Panc1 (cell line): ENCODE measurements at regions not wholly inside any gene's neighbourhood (a gene's known extent, or its start where the extent isn't known, plus 50 kb on each side); places are given as distances from the start of the nearest gene placed in this dataset.

Experiments used
- ATAC-seq: fragments of 200-7000 bp; cut with Tn5 transposase; 2 replicates; pipeline ENCODE4 v1.9.1; 2020; ENCODE audit warnings: mild to moderate bottlenecking, moderate library complexity
- BruUV-seq: library from RNA; stranded (reverse); fragments of 400-500 nt; replicated peaks from 2 replicates; lab custom pipeline; 2021; lab: Mats Ljungman, UMichigan
- CTCF ChIA-PET: fragments of 300-600 bp; sonication (Branson Sonifier 250); formaldehyde crosslinking; loops from one replicate; lab custom pipeline; 2022; ENCODE audit warnings: antibody characterized with exemption; lab: Charles Lee
- POLR2A ChIA-PET: fragments of 300-600 bp; sonication (Branson Sonifier 250); formaldehyde crosslinking; loops from one replicate; lab custom pipeline; 2022; ENCODE audit warnings: antibody characterized with exemption; lab: Charles Lee
- DNase-seq: peaks from one replicate; pipeline ENCODE4 v3.0.0-alpha.2; 2010; ENCODE audit warnings: low read depth, low spot score
- H3K27ac ChIP-seq: 2 replicates; pipeline ENCODE4 v1.5.1; 2011; ENCODE audit warnings: mild to moderate bottlenecking, low read length, inconsistent platforms
- H3K27me3 ChIP-seq: fragments of 200-500 bp; sonication (Bioruptor generic); 2 replicates; pipeline ENCODE4 v1.6.0; 2014; ENCODE audit warnings: low read length, inconsistent platforms; ENCODE audit not compliant: control insufficient read depth, insufficient read depth
- H3K36me3 ChIP-seq: fragments of 200-500 bp; sonication (Bioruptor generic); 2 replicates; pipeline ENCODE4 v1.5.1; 2014; ENCODE audit warnings: inconsistent platforms, mild to moderate bottlenecking, low read length, moderate library complexity; ENCODE audit not compliant: control insufficient read depth, insufficient read depth
- H3K4me1 ChIP-seq: 2 replicates; pipeline ENCODE4 v1.5.1; 2011; ENCODE audit warnings: inconsistent platforms, mild to moderate bottlenecking, low read length, moderate library complexity; ENCODE audit not compliant: control insufficient read depth, insufficient read depth
- H3K4me3 ChIP-seq, 2 experiments: 2 replicates each; pipeline ENCODE4 v1.5.1; 2011 to 2012; ENCODE audit warnings: low read depth in 2 of 2, low read length in 2 of 2, mild to moderate bottlenecking in 2 of 2, inconsistent platforms in 1 of 2, moderate library complexity in 1 of 2
- H3K9me3 ChIP-seq: fragments of 200-500 bp; sonication (Bioruptor generic); 2 replicates; pipeline ENCODE4 v1.5.1; 2014; ENCODE audit warnings: low read depth, mild to moderate bottlenecking, inconsistent platforms, low read length, moderate library complexity; ENCODE audit not compliant: control insufficient read depth, insufficient read depth
- POLR2AphosphoS5 ChIP-seq: IDR thresholded peaks from 2 replicates; pipeline ENCODE4 v1.6.1; 2012; ENCODE audit warnings: mild to moderate bottlenecking, low read depth, low read length, moderate library complexity
- SIN3A ChIP-seq: IDR thresholded peaks from 2 replicates; pipeline ENCODE4 v1.6.1; 2012; ENCODE audit warnings: low read depth, mild to moderate bottlenecking, low read length, moderate library complexity, borderline replicate concordance; ENCODE audit not compliant: insufficient read depth
- TCF7L2 ChIP-seq: IDR thresholded peaks from 2 replicates; pipeline ENCODE4 v1.6.1; 2011; ENCODE audit warnings: mild to moderate bottlenecking, low read depth, low read length, inconsistent platforms
- in situ Hi-C: cut with HindIII; loops from 2 replicates; pipeline ENCODE4 v1.10.0; 2016; ENCODE audit warnings: low sequenced_read_pairs, low pct_unique_long_range_greater_than_20kb
- intact Hi-C: fragments of 100-400 bp; cut with micrococcal nuclease; formaldehyde crosslinking; loops from one replicate; pipeline ENCODE4 v1.10.0; 2022; ENCODE audit not compliant: unreplicated experiment
- TF ChIP-seq, protein P1 (sequence below), 2 experiments: IDR thresholded peaks; 2 replicates each; pipeline ENCODE4 v1.6.1; 2011 to 2012; ENCODE audit warnings: low read depth in 2 of 2, control low read depth in 1 of 2, low read length in 1 of 2, mild to moderate bottlenecking in 1 of 2, moderate library complexity in 1 of 2; ENCODE audit not compliant: insufficient read depth in 1 of 2
- TF ChIP-seq, protein P2 (sequence below): fragments of 450-650 bp; IDR thresholded peaks from 2 replicates; pipeline ENCODE4 v1.5.1; 2017; ENCODE audit warnings: mild to moderate bottlenecking

DNA sequence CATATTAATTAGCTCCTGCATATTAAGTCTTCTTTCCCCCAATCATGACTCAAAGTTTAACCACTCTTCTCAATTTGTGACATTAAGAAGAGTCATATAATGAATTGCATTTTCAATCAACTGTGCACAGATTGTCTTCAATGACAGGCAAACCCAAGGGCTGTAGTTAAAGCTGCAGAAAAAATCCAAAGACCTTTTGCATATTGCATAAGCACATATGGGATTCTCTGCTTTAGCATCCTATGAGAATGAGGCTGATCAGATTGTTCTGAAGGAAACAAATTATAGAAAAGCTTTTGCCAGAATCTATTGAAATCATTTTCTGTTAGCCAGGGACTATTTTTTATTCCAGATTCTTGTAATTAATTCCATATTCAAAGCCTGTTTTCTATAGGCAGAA is 112.3 kb downstream of the FAM170A start:
- in situ Hi-C loops (no loop called here), intact Hi-C loops (loop anchor here (5.0 kb wide), 1 partner anchor 269 kb away; no protein-coding TSS in a partner anchor)
- Histone ChIP-seq H3K27me3 (no peaks in the 10 kb centered on the region; the same call in 1 of the 2 replicates), H3K36me3 (no peaks in the 10 kb centered on the region), H3K27ac (no peak overlapping the region), H3K9me3 (no peaks in the 10 kb centered on the region), H3K4me3 (no peak overlapping the region), H3K4me1 (no peaks in the 10 kb centered on the region)
- no TSS peak for BruUV-seq
- no peak for TF ChIP-seq TCF7L2
- TF ChIP-seq POLR2AphosphoS5, result no peak
- TF ChIP-seq, protein P1, sequence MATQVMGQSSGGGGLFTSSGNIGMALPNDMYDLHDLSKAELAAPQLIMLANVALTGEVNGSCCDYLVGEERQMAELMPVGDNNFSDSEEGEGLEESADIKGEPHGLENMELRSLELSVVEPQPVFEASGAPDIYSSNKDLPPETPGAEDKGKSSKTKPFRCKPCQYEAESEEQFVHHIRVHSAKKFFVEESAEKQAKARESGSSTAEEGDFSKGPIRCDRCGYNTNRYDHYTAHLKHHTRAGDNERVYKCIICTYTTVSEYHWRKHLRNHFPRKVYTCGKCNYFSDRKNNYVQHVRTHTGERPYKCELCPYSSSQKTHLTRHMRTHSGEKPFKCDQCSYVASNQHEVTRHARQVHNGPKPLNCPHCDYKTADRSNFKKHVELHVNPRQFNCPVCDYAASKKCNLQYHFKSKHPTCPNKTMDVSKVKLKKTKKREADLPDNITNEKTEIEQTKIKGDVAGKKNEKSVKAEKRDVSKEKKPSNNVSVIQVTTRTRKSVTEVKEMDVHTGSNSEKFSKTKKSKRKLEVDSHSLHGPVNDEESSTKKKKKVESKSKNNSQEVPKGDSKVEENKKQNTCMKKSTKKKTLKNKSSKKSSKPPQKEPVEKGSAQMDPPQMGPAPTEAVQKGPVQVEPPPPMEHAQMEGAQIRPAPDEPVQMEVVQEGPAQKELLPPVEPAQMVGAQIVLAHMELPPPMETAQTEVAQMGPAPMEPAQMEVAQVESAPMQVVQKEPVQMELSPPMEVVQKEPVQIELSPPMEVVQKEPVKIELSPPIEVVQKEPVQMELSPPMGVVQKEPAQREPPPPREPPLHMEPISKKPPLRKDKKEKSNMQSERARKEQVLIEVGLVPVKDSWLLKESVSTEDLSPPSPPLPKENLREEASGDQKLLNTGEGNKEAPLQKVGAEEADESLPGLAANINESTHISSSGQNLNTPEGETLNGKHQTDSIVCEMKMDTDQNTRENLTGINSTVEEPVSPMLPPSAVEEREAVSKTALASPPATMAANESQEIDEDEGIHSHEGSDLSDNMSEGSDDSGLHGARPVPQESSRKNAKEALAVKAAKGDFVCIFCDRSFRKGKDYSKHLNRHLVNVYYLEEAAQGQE (IDR thresholded peaks at IDR 0.05; ENCODE audit: insufficient read depth in 1 of 2, low read depth in 2 of 2, low read length in 1 of 2), result no peak
- TF ChIP-seq, protein P2, sequence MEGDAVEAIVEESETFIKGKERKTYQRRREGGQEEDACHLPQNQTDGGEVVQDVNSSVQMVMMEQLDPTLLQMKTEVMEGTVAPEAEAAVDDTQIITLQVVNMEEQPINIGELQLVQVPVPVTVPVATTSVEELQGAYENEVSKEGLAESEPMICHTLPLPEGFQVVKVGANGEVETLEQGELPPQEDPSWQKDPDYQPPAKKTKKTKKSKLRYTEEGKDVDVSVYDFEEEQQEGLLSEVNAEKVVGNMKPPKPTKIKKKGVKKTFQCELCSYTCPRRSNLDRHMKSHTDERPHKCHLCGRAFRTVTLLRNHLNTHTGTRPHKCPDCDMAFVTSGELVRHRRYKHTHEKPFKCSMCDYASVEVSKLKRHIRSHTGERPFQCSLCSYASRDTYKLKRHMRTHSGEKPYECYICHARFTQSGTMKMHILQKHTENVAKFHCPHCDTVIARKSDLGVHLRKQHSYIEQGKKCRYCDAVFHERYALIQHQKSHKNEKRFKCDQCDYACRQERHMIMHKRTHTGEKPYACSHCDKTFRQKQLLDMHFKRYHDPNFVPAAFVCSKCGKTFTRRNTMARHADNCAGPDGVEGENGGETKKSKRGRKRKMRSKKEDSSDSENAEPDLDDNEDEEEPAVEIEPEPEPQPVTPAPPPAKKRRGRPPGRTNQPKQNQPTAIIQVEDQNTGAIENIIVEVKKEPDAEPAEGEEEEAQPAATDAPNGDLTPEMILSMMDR, result no peak
- no peak for TF ChIP-seq SIN3A
- CTCF ChIA-PET, result no interaction called here
- DNase-seq (no peak), ATAC-seq (no peak)
- POLR2A ChIA-PET, result no interaction called here

DNA sequence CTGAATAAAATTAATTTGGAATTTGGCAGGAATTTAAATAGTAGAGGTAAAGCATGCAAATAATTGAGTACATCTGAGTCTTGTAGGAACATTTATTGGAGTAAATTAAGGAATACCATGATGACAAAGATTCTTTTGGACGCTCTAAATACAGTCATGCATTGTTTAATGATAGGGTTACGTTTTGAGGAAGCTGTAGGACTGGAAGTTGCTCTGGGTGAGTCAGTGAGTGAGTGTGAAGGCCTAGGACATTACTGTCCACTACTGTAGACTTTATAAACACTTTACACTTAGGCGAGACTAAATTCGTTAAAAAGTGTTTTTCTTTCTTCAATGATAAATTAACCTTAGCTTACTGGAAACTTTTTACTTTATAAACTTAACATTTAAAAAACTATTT is 113.0 kb downstream of the FAM170A start:
- CTCF ChIA-PET, result no interaction called here
- TF ChIP-seq, protein P2, result no peak
- no peak for TF ChIP-seq POLR2AphosphoS5
- no peak for TF ChIP-seq TCF7L2
- TF ChIP-seq, protein P1 (IDR thresholded peaks at IDR 0.05; ENCODE audit: insufficient read depth in 1 of 2, low read depth in 2 of 2, low read length in 1 of 2), result no peak
- TF ChIP-seq SIN3A, result no peak
- H3K27ac ChIP-seq, result no peak overlapping the region
- POLR2A ChIA-PET, result no interaction called here
- H3K4me3 ChIP-seq, result no peak overlapping the region
- ATAC-seq, result no peak
- no peaks in the 10 kb centered on the region for H3K9me3 ChIP-seq
- DNase-seq, result no peak
- H3K27me3 ChIP-seq, result no peaks in the 10 kb centered on the region; the same call in 1 of the 2 replicates
- no TSS peak for BruUV-seq
- in situ Hi-C loops (no loop called here), intact Hi-C loops (loop anchor here (5.0 kb wide), 1 partner anchor 270 kb away; no protein-coding TSS in a partner anchor)
- no peaks in the 10 kb centered on the region for H3K4me1 ChIP-seq
- H3K36me3 ChIP-seq, result no peaks in the 10 kb centered on the region
